WI38 (cell line): ENCODE measurements at regions not wholly inside any gene's neighbourhood (a gene's known extent, or its start where the extent isn't known, plus 50 kb on each side); places are given as distances from the start of the nearest gene placed in this dataset.

Experiments used
- H3K4me3 ChIP-seq: 2 replicates; pipeline ENCODE4 v1.5.1; 2011; ENCODE audit warnings: low read depth, mild to moderate bottlenecking, control low read depth, low read length
- TF ChIP-seq, protein P1 (sequence below): IDR thresholded peaks from 2 replicates; pipeline ENCODE4 v1.5.1; 2012; ENCODE audit warnings: low read depth, mild to moderate bottlenecking, control low read depth, low read length

DNA sequence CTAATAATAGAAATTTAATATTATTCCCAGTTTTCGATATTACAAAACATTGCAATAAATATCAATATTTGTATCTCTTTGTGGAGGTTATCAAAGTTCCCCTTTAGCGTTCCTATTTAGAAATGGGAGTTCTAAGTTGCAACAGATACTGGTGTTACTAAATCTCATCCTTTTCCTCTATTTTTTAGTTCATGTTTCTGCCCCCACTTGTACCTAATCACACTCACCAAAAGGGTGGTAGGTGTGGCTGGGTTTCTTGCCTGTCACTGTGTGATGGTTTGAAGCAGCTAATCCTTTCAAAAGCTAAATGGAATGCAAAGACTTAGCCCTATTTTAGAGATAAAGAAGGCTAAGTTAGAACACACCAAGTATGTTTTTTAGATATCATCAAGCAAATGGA lies 997.9 kb downstream of the TSN start:
- H3K4me3 ChIP-seq: no peak overlapping the region
- TF ChIP-seq, protein P1, sequence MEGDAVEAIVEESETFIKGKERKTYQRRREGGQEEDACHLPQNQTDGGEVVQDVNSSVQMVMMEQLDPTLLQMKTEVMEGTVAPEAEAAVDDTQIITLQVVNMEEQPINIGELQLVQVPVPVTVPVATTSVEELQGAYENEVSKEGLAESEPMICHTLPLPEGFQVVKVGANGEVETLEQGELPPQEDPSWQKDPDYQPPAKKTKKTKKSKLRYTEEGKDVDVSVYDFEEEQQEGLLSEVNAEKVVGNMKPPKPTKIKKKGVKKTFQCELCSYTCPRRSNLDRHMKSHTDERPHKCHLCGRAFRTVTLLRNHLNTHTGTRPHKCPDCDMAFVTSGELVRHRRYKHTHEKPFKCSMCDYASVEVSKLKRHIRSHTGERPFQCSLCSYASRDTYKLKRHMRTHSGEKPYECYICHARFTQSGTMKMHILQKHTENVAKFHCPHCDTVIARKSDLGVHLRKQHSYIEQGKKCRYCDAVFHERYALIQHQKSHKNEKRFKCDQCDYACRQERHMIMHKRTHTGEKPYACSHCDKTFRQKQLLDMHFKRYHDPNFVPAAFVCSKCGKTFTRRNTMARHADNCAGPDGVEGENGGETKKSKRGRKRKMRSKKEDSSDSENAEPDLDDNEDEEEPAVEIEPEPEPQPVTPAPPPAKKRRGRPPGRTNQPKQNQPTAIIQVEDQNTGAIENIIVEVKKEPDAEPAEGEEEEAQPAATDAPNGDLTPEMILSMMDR: no peak

DNA sequence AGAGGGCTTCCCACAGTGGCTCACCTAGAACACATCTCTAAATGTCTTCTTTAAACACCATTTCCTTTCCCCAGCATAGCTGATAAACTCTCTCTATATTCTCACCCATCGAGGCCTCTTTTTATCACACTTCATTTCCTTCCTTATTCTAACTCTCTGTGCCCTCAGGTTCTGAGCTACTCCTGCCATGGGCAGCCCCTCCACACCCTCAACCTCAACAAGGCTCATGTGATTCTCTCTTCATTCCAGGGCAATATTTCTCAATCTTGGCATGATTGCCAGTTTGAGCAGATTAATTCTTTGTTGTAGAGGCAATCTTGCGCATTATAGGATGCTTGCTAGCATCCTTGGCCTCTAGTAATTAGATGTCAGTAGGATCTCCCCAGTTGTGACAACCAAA lies 999.1 kb downstream of the TSN start:
- no peak overlapping the region for H3K4me3 ChIP-seq
- TF ChIP-seq, protein P1: no peak

DNA sequence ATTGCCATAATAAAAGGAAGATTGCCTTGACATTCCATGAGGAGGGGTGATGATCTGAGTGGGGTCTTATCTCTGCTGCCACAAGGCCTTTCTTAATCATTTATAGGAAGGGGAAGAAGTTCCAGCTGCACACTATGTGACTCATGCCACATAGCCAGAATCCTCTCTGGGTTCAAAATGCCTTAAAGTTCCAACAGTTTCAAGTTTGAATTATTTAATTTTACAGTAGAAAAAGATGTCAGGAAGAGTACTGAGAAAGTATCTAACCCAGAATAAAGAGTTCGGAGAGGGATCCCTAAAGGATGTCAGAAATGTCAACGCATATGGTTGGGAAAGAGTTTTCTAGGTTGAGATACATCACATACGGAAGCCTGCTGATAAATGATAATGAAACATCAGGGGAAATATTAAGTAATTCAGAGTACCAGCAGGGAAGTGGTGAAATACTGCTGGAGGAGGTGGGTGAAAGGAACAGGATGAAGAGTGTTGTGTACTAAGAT lies 999.9 kb downstream of the TSN start:
- H3K4me3 ChIP-seq: no peak overlapping the region
- TF ChIP-seq, protein P1: no peak

DNA sequence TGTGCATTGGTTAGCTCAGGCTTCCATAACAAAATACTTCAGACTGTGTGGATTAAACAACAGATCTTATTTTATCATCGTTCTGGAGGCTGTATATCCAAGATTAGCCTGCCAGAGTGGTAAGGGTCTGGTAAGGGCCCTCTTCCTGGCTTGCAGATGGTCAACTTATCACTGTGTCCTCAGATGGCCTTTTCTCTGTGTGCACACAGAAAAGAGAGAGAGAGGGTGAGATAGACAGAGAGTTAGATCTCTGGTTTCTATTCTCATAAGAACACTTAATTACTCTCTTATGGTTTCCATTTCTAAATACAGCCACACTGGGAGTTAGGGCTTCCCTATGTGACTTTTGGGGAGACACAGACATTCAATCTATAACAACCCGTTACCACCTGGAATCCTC lies 1003.5 kb downstream of the TSN start:
- no peak overlapping the region for H3K4me3 ChIP-seq
- TF ChIP-seq, protein P1: no peak

DNA sequence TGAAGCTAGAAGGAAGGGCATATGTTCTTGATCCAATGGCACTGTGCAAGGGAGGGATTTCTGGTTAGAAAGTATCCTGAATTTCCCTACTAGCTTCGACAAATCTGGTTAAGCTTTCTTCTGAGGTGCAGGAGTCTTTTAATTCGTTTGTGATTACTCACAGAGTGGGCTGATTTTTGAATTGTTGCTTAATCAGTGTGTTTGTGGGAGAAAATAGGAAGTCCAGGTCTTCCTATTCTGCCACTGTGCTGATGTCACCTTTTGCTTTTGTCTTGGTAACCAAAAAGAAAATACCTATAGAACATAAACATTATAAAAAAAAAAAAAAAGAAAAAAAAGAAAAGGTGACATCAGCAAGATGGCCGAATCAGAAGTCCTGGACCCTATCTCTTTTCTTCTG lies 1008.6 kb downstream of the TSN start:
- TF ChIP-seq, protein P1: no peak
- no peak overlapping the region for H3K4me3 ChIP-seq

DNA sequence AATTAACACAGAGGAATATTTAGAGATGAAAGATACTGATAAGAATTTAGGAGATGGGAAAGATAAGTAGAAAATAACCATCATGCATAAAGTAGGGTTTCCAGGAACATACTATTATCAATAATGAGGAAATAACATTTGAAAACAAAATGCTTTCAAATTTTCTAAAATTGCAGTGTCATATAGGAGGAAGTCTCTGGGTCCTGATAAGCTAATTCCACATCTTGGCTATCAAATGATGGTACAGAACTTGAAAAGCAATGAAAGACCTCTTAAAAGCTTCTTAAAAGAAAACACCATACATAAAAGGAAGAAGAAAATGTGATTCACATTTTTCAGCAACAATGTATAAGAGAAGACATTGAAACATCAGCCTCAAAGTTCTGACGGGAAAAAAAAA lies 1024.8 kb downstream of the TSN start:
- TF ChIP-seq, protein P1: no peak
- H3K4me3 ChIP-seq: no peak overlapping the region

DNA sequence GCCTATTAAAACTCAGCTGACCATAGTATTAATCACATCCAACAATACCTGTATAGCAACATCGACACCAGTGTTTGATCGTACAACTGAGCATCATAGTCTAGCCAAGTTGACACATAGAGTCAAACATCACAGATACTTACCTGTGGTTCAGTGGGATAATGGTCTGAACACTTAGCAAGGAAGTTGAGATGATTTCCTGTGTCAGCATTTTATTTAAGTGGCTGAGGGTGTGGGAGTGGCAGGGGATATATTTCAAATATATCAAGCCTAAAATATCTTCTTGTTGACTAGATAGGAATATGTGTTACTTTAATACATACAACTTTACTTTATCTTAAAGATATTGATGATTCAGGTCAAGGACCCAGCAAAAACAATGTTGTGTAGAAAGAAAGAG lies 1038.6 kb downstream of the TSN start:
- TF ChIP-seq, protein P1: no peak
- no peak overlapping the region for H3K4me3 ChIP-seq
